RKO (cell line): ENCODE measurements at regions not wholly inside any gene's neighbourhood (a gene's known extent, or its start where the extent isn't known, plus 50 kb on each side); places are given as distances from the start of the nearest gene placed in this dataset.
"Not testable (repeated sequence)": the region's sequence is repeated elsewhere in the genome, so short reads cannot be mapped to it uniquely, and the experiment has no call there.

Source experiments
- DNase-seq: peaks from one replicate; pipeline ENCODE4 v3.0.0-alpha.2; 2016; ENCODE audit warnings: low spot score

DNA sequence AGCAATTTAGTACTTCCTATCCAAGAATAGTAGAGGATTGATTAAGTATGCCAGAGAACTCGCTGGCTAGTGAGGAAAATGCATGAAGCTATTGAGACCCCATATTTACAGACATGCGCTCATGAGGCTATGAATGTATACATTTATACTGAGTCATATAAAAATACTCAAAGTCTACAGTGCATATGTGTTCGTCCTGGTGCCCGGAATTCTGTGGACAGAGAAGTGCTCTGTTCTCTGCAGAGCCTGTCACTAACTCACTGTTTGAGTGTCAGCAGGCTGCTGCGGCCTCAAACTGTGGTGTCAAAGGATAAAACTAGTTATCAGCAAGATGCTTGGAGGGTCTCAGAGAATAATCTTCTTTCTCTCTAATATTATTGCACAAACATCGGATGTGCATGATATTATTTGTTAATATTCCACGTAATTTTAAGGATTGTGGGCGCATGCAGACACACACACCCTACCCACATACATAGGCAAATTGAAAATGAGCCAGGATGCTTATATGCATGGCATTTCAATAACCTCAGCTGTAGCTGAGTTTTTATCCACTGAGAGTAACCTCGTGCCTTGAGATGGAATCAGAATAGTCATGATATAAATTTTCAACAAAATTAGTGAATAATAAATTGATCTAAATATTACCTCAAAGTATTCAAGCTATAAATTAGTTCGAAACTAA lies 50.0 kb upstream of the TSC22D2 start:
- DNase-seq: no peak

GRCh38 chr3:150357140-150357539 lies 51.0 kb upstream of the TSC22D2 start:
- DNase-seq: no peak

- DNase-seq: no peak
Observed at GRCh38 chr3:150355574-150355973, 52.5 kb upstream of the TSC22D2 start.

DNA sequence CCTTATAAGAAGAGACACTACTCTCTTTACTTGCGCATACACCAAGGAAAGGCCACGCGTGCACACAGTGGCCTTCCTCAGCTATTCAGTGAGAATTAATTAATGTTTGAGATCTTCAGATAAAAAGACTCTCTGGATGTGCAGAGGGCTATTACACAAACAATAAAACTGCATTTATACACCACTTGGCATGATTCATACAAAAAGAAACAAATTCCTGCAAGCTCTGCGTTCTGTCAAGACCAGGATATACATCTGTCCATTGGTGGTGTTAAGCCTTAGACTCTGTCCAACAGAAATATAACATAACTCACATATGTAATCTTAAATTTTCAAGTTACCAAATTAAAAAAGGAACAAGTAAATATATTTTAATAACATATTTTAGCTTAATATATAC lies 55.2 kb upstream of the TSC22D2 start:
- DNase-seq: no peak

GRCh38 chr3:150351398-150351797 lies 56.7 kb upstream of the TSC22D2 start:
- no peak for DNase-seq

- DNase-seq: no peak
Observed at GRCh38 chr3:150349314-150350097, 58.6 kb upstream of the TSC22D2 start.

GRCh38 chr3:150348500-150348899 lies 59.6 kb upstream of the TSC22D2 start:
- DNase-seq: peak; percentile 87

GRCh38 chr3:150346981-150347863 lies 60.9 kb upstream of the TSC22D2 start:
- DNase-seq: no peak

DNA sequence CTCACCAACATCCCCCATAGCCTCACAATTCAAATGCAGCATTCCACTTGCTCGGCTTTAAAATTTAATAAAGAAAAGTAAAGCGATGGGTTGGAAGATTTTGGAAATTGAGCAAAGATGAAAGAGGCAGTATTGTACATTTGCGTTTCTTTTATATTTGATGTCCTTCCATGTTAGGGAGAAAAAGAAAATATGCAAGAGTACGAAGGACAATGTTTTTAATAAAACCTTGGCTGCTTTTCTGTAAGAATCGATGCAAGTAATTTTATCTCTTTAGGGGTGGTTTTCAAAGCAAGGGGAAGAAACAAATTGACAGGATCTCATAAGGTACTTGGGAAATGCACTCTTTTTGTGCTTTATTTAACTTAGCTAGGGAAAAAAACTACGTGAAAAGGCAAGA lies 61.8 kb upstream of the TSC22D2 start:
- no peak for DNase-seq

DNA sequence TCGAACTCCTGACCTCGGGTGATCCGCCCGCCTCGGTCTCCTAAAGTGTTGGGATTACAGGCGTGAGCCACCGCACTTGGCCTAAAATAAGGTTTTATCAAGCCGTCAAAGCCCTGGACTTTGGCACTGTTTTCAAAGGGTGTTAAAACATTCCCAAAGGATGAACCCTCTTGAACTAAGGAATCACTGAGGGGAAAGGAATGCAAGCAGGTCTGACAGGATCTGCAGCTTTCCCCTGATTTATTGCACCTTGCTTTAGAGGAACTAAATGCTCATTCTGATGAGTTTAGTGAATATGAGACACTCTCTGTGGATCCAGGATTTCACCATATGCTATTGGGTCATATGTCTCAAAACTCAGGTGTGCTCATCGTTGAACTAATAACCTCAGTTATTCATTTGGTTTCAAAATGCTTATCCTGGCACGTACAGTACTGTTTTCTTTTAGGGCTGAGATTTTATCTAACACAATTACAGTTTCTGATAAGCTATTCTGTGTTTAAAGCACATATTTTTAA lies 63.0 kb upstream of the TSC22D2 start:
- peak; percentile 25 for DNase-seq

DNA sequence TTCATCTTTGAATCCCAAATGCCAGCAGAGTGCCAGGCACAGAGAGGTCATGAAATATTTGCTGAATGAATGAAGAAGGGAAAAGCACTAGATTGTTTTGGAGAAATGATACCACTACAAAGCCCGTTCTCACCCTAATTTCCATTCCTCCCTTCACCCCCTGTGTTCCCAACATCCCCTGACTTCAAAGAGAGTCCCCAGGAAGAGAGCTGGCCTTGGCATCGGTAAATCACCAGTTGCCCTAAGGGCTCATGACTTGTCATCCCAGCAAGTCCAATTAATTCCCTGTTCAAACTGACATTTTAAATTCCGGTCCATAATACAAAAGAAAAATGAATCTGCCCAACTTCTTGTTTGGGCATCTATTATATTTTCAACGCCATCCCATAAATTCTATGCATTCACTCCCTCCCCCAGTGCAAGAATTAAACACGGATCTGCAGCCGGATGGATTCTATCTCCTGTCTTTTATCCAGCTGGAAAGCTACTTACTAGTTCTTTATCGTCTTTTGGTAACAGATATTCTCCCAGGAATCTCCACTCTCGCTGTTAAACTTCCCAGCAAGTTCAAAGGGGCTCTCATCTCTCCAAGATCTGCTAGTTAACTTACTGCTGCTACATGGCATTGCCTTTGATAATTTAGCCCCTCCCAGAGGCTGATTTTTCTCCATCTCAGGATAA lies 63.9 kb upstream of the TSC22D2 start:
- no peak for DNase-seq

GRCh38 chr3:150342896-150343467 lies 65.1 kb upstream of the TSC22D2 start:
- no peak for DNase-seq

GRCh38 chr3:150341891-150342290 lies 66.2 kb upstream of the TSC22D2 start:
- DNase-seq: no peak

GRCh38 chr3:150336363-150336762 lies 71.7 kb upstream of the TSC22D2 start:
- not testable (repeated sequence) for DNase-seq

- no peak for DNase-seq
Observed at GRCh38 chr3:150335631-150336030, 72.5 kb upstream of the TSC22D2 start.

DNA sequence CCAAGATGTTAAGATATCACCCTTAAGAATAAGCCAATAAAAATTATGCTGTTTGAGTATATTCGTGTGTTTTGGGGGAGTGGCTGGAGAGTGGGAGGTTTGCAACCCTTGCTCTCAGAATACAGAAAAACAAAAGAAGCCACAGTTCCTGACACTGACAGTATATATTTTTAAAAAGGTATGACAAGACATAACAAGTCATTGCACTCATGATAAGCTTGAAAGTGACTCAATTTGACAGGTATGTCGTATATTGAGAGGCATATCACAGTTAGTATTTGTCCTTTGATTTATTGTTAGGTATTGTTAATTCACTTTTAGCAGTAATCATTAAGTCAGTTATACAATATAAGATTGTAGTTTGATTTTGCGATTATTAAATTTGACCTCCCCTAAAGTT lies 73.1 kb upstream of the TSC22D2 start:
- no peak for DNase-seq

DNA sequence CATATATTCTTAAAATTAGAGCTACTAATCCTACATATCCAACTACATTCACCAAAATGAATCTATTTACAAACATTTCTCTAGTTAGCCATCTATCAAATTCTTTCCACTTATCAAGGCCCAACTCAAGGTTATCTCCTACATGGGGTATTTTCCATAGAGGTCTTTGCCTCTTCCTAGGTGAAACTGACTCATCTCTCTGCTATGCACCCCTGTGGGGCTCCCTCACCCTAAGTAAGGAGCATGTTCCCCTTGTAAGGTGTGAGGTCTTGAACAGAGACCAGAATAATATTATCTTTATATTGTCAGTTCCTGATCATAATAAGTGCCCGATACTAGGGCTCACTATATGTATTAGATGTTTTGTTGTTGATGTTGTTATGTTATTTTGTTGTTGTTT lies 74.6 kb upstream of the TSC22D2 start:
- DNase-seq: no peak

DNA sequence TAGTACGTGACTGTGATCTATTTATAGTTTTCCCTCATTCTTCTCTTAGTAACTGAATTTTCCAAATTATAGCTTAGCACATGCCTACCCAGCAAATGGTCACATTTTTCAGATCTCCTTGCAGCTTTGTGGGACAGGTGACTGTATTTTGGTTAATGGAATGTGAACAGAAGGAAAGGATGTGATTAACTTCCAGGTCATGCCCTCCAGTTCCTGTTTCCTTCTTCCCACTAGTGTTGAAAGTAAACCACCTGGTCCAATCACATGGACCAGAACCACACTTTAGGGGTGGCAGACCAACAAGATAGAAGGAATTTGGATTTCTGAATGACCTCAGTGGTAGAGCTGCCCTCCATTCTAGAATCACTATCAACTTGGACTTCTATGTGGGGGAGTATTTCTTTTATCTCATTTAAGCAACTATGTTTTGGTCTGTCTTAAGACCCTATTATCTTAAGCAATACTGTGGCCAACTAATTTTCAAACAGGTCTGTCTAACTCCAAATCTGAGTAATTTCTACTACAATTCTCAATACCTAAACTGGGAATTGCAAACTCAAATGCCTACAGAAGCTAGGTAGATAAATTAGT lies 76.0 kb upstream of the TSC22D2 start:
- no peak for DNase-seq

GRCh38 chr3:150330872-150331271 lies 77.2 kb upstream of the TSC22D2 start:
- no peak for DNase-seq

DNA sequence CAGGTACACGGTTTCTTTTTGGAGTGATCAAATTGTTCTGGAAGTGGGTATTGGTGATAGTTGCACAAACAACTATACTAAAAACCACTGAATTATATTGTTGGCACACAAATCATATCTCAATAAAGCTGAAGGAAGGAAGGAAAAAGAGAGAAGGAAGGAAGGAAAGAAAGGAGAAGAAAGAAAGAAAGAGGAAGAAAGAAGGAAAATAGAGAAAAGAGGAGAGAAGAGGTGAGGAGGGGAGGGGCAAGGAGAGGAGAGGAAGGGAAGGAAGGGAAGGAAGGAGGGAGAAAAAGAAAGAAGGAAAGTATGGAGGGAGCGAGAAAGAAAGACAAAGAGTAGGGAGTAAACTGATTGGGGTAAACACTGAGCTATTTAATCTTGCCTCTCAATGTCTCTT lies 77.9 kb upstream of the TSC22D2 start:
- no peak for DNase-seq

DNA sequence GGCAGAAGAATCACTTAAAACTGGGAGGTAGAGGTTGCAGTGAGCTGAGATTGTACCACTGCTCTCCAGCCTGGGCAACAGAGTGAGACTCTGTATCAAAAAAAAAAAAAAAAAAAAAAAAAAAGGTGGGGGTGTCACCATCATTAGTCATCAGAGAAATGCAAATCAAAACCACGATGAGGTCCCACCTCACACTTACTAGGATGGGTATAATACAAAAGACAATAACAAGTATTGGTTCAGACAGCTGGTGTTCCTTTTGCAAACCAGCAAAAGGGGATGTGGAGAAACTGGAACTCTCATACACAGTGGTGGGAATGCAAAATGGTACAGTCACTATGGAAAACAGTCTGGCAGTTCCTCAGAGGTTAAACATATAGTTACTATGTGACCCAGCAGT lies 78.7 kb upstream of the TSC22D2 start:
- no peak for DNase-seq
